ENCODE measurements at regions not wholly inside any gene's neighbourhood (a gene's known extent, or its start where the extent isn't known, plus 50 kb on each side); places are given as distances from the start of the nearest gene placed in this dataset.

DNA sequence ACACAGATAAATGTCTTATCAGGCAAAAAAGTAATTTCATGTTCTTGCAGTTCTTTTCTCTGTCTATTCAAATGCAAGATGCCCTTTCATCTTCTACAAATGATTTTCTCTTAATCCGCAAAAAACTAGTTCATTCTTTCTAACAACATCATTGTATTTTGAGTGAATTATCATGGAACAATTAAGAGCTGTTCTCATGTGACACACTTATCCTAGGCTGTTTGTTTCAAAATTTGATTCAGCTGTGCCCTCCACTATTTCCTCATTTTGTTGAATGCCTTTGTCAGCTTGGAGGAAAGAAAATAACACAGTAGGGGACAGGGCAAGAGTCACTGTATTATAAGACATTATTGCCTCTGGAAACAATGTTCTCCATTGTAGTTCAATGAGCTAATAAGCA is 396.9 kb downstream of the KCTD12 start:
- no peak for TF ChIP-seq CTCF (IDR thresholded peaks at IDR 0.05; ENCODE audit: borderline replicate concordance, control extremely low read depth, extremely low read depth, insufficient read depth, missing control alignments)
- in situ Hi-C loops (cut with MboI; ENCODE audit: low sequenced_read_pairs, unreplicated experiment): loop anchor here (25.0 kb wide), 1 partner anchor 423 kb away; no protein-coding TSS in a partner anchor
- DNase-seq (ENCODE audit: low spot score): no peak

- in situ Hi-C loops (cut with MboI; ENCODE audit: low sequenced_read_pairs, unreplicated experiment): loop anchor here (25.0 kb wide), 1 partner anchor 431 kb away; no protein-coding TSS in a partner anchor
- no peak for TF ChIP-seq CTCF (IDR thresholded peaks at IDR 0.05; ENCODE audit: borderline replicate concordance, control extremely low read depth, extremely low read depth, insufficient read depth, missing control alignments)
- no peak for DNase-seq (ENCODE audit: low spot score)
Measured at GRCh38 chr13:76481738-76482137, 404.5 kb downstream of the KCTD12 start.

DNA sequence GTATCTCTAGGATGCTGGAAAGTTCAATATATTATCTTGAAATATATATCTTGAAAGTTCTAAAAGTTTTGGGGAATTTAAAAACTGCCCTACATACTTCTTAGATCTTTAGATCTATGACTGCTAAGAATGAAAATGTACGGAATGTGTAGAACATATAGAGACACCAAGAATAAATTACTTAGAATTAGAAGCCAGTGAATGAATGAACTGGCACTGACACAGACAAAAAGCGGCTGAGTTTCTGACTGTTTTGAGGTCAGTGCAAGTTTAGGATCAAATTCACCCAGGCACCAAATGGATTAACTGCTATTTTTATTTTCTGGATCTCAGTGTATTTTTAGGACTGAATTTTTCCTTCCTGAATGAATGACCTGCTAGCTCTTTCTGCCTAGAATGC is 411.2 kb downstream of the KCTD12 start:
- in situ Hi-C loops (cut with MboI; ENCODE audit: low sequenced_read_pairs, unreplicated experiment): loop anchor here (5.0 to 25.0 kb wide), 3 partner anchors 437 to 788 kb away; no protein-coding TSS in a partner anchor
- DNase-seq (ENCODE audit: low spot score): no peak
- no peak for TF ChIP-seq CTCF (IDR thresholded peaks at IDR 0.05; ENCODE audit: borderline replicate concordance, control extremely low read depth, extremely low read depth, insufficient read depth, missing control alignments)

DNA sequence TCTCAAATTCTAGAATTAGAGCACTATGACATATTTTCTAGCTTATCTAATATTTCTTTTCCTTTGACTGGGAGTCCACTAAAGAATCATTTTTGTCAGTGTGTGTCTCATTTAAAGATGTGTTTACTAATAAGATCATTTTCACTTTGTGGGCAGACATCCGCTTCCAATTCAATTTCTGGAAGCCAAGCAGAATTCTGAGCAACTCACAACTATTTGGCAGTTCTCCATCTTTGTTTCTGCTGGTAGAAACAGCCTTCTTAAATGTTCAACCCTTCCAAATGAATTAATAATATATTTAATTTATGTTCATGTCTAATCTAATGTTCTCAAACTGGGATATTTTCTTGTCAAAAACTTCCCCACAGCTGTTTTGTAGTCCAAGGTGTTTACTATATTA is 411.8 kb downstream of the KCTD12 start:
- in situ Hi-C loops (cut with MboI; ENCODE audit: low sequenced_read_pairs, unreplicated experiment): loop anchor here (5.0 to 25.0 kb wide), 2 partner anchors 597 to 787 kb away; no protein-coding TSS in a partner anchor
- TF ChIP-seq CTCF (IDR thresholded peaks at IDR 0.05; ENCODE audit: borderline replicate concordance, control extremely low read depth, extremely low read depth, insufficient read depth, missing control alignments): no peak
- DNase-seq (ENCODE audit: low spot score): no peak

- DNase-seq (ENCODE audit: low spot score): peak; percentile 25
- in situ Hi-C loops (cut with MboI; ENCODE audit: low sequenced_read_pairs, unreplicated experiment): loop anchor here (5.0 to 25.0 kb wide), 2 partner anchors 596 to 786 kb away; no protein-coding TSS in a partner anchor
- TF ChIP-seq CTCF (IDR thresholded peaks at IDR 0.05; ENCODE audit: borderline replicate concordance, control extremely low read depth, extremely low read depth, insufficient read depth, missing control alignments): peak; percentile 62
Measured at GRCh38 chr13:76473552-76474134, 412.6 kb downstream of the KCTD12 start.

DNA sequence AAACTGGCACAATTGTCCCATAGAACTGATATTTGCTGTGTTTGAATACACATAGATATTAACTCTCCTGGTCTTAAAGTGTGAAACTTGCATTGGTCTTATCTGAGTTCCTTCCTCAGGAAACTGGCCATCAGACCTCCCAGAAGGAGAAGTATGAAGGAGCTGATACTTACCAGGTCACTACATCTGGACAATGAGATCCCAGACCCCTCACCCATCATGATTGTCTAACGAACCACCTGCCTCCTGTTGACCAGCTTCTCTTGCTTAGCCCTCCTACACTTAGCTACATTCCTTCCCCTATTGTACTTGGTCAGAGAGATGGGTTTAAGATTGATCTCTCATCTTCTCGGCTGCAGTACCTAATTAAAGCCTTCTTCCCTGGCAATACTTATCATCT is 413.3 kb downstream of the KCTD12 start:
- no peak for TF ChIP-seq CTCF (IDR thresholded peaks at IDR 0.05; ENCODE audit: borderline replicate concordance, control extremely low read depth, extremely low read depth, insufficient read depth, missing control alignments)
- in situ Hi-C loops (cut with MboI; ENCODE audit: low sequenced_read_pairs, unreplicated experiment): loop anchor here (5.0 to 25.0 kb wide), 2 partner anchors 596 to 786 kb away; no protein-coding TSS in a partner anchor
- no peak for DNase-seq (ENCODE audit: low spot score)

All from GM13976 (cell line).